ENCODE measurements at regions not wholly inside any gene's neighbourhood (a gene's known extent, or its start where the extent isn't known, plus 50 kb on each side); places are given as distances from the start of the nearest gene placed in this dataset.

- TF ChIP-seq POLR2A (IDR thresholded peaks at IDR 0.05) (no peak), CTCF (IDR thresholded peaks at IDR 0.05) (no peak), POLR2AphosphoS5 (IDR thresholded peaks at IDR 0.05) (no peak), EP300 (IDR thresholded peaks at IDR 0.05) (no peak)
These were observed 241.2 kb downstream of the CYP26B1 start for GRCh38 chr2:71906357-71906973.
